ENCODE measurements at regions not wholly inside any gene's neighbourhood (a gene's known extent, or its start where the extent isn't known, plus 50 kb on each side); places are given as distances from the start of the nearest gene placed in this dataset.

DNA sequence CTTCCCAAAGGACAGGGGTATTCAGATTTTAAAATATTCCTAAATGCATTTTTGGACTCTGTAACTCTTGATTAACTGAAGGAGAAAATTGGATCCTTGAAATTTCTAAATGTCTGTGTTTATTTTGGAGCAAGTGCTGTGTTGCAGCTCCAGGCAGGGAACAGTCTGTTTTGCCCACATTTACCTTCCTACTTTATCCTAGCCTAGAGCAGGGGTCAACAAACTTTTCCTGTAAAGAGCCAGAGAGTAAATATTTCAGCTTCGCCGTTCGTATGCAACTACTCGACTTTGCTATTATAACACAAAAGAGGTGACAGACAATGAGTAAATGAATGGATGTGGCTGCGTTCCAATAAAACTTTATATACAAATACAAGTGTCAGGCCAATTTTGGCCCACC lies 402.2 kb downstream of the GPATCH2 start:
- CTCF ChIA-PET, result no interaction called here
- no peak overlapping the region for H3K4me3 ChIP-seq (ENCODE audit: low read depth, low read length)
- POLR2A ChIA-PET, result no interaction called here
- TF ChIP-seq, protein P1, sequence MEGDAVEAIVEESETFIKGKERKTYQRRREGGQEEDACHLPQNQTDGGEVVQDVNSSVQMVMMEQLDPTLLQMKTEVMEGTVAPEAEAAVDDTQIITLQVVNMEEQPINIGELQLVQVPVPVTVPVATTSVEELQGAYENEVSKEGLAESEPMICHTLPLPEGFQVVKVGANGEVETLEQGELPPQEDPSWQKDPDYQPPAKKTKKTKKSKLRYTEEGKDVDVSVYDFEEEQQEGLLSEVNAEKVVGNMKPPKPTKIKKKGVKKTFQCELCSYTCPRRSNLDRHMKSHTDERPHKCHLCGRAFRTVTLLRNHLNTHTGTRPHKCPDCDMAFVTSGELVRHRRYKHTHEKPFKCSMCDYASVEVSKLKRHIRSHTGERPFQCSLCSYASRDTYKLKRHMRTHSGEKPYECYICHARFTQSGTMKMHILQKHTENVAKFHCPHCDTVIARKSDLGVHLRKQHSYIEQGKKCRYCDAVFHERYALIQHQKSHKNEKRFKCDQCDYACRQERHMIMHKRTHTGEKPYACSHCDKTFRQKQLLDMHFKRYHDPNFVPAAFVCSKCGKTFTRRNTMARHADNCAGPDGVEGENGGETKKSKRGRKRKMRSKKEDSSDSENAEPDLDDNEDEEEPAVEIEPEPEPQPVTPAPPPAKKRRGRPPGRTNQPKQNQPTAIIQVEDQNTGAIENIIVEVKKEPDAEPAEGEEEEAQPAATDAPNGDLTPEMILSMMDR (IDR thresholded peaks at IDR 0.05; ENCODE audit: insufficient read depth, low read length, missing control alignments), result no peak
- DNase-seq (ENCODE audit: low read depth, low spot score), result no peak

GRCh38 chr1:217224201-217224600 lies 406.7 kb downstream of the GPATCH2 start:
- TF ChIP-seq, protein P1 (IDR thresholded peaks at IDR 0.05; ENCODE audit: insufficient read depth, low read length, missing control alignments), result no peak
- ChIA-PET CTCF (no interaction called here), POLR2A (no interaction called here)
- no peak for DNase-seq (ENCODE audit: low read depth, low spot score)
- no peak overlapping the region for H3K4me3 ChIP-seq (ENCODE audit: low read depth, low read length)

DNA sequence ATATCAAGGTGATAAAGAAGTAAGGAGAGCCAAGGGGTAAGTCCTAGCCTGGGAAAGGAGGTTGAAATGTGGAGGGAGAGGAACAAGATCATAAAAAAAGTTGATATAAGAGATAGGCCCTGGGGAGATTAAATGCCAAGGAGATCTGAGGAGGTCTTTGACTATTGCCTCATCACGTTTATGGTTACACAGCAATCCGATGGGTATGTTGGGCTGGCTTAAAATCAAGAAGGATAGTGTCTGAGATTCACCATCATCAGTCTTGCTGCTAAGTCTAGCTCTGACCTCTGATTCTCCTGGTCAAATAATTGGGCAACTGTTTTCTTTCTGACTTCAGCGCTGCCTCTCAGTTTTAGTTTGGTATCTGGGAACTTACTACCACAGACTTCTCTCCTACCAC lies 416.3 kb downstream of the GPATCH2 start:
- no peak overlapping the region for H3K4me3 ChIP-seq (ENCODE audit: low read depth, low read length)
- TF ChIP-seq, protein P1 (IDR thresholded peaks at IDR 0.05; ENCODE audit: insufficient read depth, low read length, missing control alignments), result no peak
- ChIA-PET POLR2A (no interaction called here), CTCF (no interaction called here)
- no peak for DNase-seq (ENCODE audit: low read depth, low spot score)

- ChIA-PET POLR2A (no interaction called here), CTCF (no interaction called here)
- no peak overlapping the region for H3K4me3 ChIP-seq (ENCODE audit: low read depth, low read length)
- TF ChIP-seq, protein P1 (IDR thresholded peaks at IDR 0.05; ENCODE audit: insufficient read depth, low read length, missing control alignments), result no peak
- DNase-seq (ENCODE audit: low read depth, low spot score), result no peak
These were observed 419.4 kb downstream of the GPATCH2 start for GRCh38 chr1:217211486-217211885.

DNA sequence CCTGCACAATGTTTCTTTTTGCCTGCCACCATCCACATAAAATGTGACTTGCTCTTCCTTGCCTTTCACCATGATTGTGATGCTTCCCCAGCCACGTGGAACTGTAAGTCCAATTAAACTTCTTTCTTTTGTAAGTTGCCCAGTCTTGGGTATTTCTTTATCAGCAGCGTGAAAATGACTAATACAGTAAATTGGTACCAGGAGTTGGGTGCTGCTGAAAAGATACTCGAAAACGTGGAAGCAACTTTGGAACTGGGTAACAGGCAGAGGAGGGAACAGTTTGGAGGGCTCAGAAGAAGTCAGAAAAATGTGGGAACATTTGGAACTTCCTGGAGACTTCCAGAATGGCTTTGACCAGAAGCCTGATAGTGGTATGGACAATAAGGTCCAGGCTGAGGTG lies 425.3 kb downstream of the GPATCH2 start:
- POLR2A ChIA-PET, result no interaction called here
- TF ChIP-seq, protein P1 (IDR thresholded peaks at IDR 0.05; ENCODE audit: insufficient read depth, low read length, missing control alignments), result no peak
- H3K4me3 ChIP-seq (ENCODE audit: low read depth, low read length), result no peak overlapping the region
- CTCF ChIA-PET, result no interaction called here
- DNase-seq (ENCODE audit: low read depth, low spot score), result no peak

GRCh38 chr1:217196616-217197015 lies 434.3 kb downstream of the GPATCH2 start:
- CTCF ChIA-PET, result no interaction called here
- no peak for DNase-seq (ENCODE audit: low read depth, low spot score)
- POLR2A ChIA-PET, result no interaction called here
- H3K4me3 ChIP-seq (ENCODE audit: low read depth, low read length), result no peak overlapping the region
- TF ChIP-seq, protein P1 (IDR thresholded peaks at IDR 0.05; ENCODE audit: insufficient read depth, low read length, missing control alignments), result no peak
